HG03571 (cell line): ENCODE measurements at regions not wholly inside any gene's neighbourhood (a gene's known extent, or its start where the extent isn't known, plus 50 kb on each side); places are given as distances from the start of the nearest gene placed in this dataset.
"Not testable (repeated sequence)": the region's sequence is repeated elsewhere in the genome, so short reads cannot be mapped to it uniquely, and the experiment has no call there.

Experiments
- ATAC-seq: cut with Tn5 transposase; IDR thresholded peaks from one replicate; pipeline ENCODE4 v1.9.1; 2021; ENCODE audit not compliant: unreplicated experiment

- no peak for ATAC-seq
These were observed 104.9 kb upstream of the ZNF536 start for GRCh38 chr19:30267332-30267731.

DNA sequence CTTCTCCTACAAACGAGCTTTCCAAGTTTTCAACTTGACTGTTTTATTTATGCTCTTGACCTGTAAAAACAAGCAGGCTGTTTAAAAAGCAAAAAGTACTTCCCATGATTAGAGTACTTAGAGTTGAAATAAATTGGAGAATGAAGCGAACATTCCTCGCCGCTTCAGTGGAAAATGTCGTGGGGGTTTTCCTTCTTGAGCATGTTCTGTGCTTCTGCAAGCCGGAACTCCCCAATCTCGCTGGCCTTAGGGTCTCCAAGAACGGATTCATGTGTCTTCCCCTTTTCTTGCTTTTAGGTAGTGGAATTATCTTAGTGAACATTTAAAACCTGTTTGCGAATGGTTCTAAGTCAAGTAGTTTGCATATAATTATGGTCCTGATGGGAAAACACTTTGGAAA, 103.6 kb upstream of the ZNF536 start:
- no peak for ATAC-seq

- no peak for ATAC-seq
These were observed 102.5 kb upstream of the ZNF536 start for GRCh38 chr19:30269638-30270037.

DNA sequence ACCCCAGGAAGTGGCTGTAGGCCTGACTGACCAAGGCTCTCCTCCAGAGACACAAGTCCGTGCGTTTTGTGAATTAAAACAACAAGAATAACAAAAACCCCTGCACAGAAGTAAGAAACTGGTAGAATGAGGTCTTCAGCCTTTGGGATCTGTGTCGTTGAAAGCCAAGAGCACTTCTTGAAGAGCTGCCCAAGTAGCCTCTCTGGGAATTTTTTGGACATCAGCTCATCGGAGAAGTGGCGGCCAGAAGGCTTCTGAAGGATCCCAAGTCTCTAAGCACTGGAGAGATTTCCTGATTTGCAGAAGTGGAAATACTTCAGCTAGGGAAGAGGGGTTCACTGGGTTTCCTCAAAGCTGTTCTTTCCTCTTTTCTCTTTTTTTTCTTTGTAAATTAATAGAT, 100.4 kb upstream of the ZNF536 start:
- ATAC-seq = no peak

DNA sequence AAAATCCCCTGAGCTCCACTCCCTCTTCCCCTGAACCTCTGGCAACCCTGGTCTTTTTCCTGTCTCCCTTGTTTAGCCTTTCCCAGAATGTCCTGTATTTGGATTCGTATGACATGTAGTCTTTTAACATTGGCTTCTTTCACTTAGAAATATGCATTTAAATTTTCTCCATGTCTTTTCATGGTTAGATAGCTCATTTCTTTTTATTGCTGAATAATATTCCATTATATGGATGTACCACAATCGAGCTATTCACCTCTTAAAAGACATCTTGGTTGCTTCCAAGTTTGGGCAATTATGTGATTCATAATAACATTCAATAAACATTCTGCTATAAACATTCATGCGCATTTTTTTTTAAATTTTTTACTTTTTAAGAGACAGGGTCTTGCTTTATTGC, 99.6 kb upstream of the ZNF536 start:
- no peak for ATAC-seq

DNA sequence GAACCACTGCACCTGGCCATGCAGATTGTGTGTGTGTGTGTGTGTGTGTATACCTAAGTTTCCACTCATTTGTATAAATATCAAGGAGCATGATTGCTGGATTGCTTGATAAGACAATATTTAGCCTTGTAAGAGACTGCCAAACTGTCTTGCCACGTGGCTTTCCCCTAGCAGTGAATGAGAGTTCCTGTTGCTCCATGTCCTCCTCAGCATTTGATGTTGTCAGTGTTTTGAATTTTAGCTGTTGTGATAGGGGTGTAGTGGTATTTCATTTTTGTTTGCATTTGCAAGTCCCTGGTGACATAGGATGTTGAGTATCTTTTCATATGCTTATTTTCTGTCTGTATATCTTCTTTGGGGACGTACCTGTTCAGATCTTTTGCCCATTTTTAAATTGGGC, 99.0 kb upstream of the ZNF536 start:
- ATAC-seq = no peak

DNA sequence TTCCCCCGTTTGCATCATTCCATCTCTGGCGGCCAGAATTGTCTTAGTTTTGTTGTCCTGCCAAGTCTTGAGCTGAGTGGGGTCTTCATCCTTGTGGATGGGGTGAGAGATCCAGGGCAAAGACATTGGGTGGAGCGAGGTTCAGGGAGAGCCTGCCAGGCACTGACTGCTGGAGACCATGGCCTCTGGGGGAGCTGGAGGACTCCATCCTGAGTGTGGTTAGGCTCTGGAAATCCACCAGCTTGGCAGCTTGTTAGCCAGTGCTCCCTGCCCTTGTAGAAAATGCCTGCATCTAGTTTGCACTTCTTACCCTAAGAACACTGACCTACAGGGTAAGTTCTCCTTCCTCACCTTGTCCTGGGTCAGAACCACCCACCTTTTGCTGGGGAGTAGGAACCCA, 97.2 kb upstream of the ZNF536 start:
- ATAC-seq = no peak

DNA sequence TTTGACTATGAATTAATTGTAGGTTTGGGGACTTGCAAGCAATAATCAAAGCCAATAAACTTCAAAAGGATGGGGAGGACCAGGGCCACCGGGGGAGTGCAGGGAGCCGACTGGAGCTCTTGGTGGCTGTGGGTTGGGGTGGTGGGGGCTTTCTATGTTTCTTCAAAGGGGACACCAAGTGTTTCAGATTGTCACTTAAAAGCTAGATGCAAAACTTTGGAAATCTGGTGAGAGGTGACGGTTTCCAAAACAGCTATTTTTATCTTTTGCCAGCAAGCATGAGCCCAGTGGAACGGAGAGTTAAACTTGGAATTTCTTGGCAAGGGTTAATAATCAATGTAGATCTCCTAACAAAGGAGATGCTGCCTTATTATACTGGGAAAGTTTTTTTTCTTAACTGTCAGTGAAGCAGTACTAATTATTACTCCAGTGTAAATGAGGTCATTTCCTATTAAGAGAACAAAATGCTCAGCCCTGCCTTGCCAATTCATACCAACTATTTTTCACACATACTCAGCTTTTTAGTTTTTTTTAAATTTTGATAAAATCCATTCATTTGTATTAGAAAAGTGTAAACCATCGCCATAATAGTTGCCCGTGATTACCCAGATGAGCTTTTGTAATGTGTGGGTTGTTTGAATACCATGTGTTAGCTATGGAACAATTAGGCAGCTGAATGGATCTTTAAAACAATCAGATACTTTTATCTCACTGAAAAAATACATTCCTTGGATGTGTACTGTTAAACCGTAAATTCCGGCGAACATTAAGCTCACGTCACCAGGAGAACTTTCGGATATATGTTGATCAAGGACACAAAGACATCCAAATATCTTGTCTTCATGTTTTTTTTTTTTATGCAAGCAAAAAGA, 95.9 kb upstream of the ZNF536 start:
- ATAC-seq = no peak

GRCh38 chr19:30276883-30277280, 95.3 kb upstream of the ZNF536 start:
- no peak for ATAC-seq

GRCh38 chr19:30277941-30278881, 94.0 kb upstream of the ZNF536 start:
- ATAC-seq = no peak

DNA sequence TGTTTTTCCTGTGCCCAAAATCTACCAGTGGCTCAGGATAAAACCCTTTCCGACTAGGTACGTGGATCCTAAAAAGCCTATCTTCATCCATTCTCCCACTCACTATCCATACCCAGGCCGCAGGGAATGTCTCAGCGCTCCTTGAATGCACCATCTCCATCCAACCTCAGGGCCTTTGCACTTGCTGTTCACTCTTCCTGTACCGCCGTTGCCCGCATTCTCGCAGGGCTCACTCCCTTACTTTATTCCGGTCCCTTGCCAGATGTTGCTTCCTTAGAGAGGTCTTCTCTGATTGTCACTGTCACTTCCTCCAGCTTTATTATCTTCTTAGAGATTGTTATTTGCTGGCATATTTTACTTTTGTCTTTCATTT, 93.3 kb upstream of the ZNF536 start:
- no peak for ATAC-seq

DNA sequence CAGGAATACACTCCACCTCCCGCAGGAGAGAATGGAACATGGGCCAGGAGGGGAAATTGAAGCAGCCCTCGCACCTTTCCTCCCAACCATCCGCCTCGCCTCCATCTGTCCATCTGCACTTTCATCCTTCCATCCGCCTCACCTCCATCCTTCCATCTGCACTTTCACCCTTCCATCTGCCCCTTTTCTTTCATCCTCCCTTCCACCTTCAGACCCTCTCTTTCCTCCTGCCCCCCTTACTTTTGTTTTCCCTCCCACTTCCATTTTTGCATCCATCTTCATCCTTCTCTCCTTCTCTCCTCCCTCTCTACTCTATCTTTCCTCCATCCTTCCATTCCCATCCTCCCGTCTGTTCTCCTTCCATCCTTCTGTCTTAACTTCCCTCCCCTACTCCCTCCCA, 92.2 kb upstream of the ZNF536 start:
- no peak for ATAC-seq

DNA sequence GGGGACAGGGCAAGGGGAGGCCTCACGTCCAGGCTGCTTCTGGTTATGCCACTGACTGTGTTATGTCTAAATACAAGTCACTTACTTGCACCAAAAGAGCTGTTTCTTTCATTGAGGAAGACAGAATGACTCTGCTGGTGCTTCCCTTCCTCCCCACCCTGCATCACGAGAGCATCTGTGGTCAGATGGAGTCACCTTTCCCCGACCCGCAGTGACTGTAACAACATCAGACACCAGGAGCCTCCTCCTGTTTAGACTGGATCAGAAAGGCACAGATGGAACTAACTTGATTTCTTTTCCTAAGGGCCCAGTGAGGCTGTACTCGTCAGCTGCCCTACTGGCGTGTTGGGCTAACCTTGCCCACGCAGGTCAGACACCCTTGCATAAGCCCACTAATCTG, 90.3 kb upstream of the ZNF536 start:
- ATAC-seq = no peak

GRCh38 chr19:30283556-30283955, 88.6 kb upstream of the ZNF536 start:
- ATAC-seq = no peak

DNA sequence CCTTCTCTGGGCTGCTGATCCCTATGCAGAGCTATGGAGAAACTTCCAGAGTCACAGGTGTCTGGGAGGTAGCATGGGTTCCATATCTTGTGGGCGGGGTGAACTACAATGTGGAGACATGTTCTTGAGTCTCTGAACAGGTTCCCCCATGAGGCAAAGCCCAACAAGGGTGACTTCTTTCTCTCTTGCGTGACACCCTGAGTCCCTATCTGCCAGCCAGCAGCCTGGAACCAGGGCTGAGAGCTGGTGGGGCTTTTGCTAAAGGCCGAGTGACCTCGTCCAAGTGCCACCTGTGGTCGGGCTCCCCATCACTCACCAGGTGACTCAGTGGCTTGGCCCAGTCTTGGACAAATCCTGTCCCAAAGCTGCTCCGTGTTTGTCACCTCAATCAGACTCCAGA, 88.0 kb upstream of the ZNF536 start:
- no peak for ATAC-seq

- ATAC-seq = no peak
These were observed 87.3 kb upstream of the ZNF536 start for GRCh38 chr19:30284885-30285284.

DNA sequence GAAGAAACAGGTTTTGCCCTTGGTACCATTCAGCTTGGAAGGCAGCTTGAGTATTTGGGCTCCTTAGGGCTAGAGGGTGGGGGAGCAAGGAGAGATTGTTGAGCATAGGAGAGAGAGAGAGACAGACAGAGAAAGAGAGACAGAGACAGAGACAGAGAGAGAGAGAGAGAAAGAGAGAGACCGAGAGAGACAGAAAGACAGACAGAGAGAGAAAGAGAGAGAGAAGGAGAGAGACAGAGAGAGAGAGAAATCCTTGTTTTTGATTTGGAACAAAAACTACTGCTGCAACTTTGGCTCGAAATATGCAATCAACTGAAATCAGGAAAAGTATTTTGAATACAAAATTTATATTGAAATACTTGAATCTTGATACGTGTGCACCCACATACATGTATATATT, 85.8 kb upstream of the ZNF536 start:
- no peak for ATAC-seq

- no peak for ATAC-seq
These were observed 84.9 kb upstream of the ZNF536 start for GRCh38 chr19:30287259-30287658.

GRCh38 chr19:30287973-30288372, 84.2 kb upstream of the ZNF536 start:
- no peak for ATAC-seq

- no peak for ATAC-seq
These were observed 83.3 kb upstream of the ZNF536 start for GRCh38 chr19:30288911-30289310.

DNA sequence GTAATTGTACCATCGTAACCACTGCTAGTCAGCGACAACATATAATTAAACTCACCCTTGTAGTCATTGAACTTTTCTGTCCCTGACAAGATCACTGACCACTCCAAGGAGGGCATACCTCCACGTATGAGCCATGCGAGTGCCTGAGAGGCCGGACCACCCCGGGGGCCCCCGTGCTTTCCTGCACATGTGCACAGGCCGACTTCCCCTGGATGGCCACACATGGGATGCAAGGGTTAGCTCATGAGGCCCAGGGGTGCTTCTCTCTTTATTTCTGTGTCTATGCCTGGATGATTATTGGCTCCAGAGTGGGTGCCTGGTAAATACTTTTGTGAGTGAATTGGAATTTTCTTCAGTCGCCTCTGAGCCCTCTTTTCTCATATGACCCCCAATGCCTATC, 82.8 kb upstream of the ZNF536 start:
- no peak for ATAC-seq

GRCh38 chr19:30290805-30291204, 81.4 kb upstream of the ZNF536 start:
- not testable (repeated sequence) for ATAC-seq
